Endothelial cell of umbilical vein (primary cell): ENCODE measurements at regions not wholly inside any gene's neighbourhood (a gene's known extent, or its start where the extent isn't known, plus 50 kb on each side); places are given as distances from the start of the nearest gene placed in this dataset.

ENCODE experiments used
- BruUV-seq: library from RNA; stranded (reverse); fragments of 400-500 nt; replicated peaks from 2 replicates; lab custom pipeline; 2021; lab: Mats Ljungman, UMichigan
- CTCF ChIA-PET: fragments of 300-600, 350-600 bp; sonication (Branson Sonifier 250); formaldehyde crosslinking; loops from one replicate; lab custom pipeline; 2021; ENCODE audit warnings: antibody characterized with exemption, inconsistent platforms; lab: Charles Lee
- POLR2A ChIA-PET: fragments of 300-600, 350-600 bp; sonication (Branson Sonifier 250); formaldehyde crosslinking; loops from one replicate; lab custom pipeline; 2021; ENCODE audit warnings: antibody characterized with exemption, inconsistent platforms; lab: Charles Lee
- DNase-seq: peaks from one replicate; pipeline ENCODE4 v3.0.0-alpha.2; 2011; ENCODE audit warnings: low read depth, low spot score
- FAIRE-seq: peaks from 2 replicates; lab custom pipeline; 2011; peaks lifted over from hg19 to GRCh38; lab: Jason Lieb, UNC
- H2AFZ ChIP-seq: 2 replicates; pipeline ENCODE4 v1.6.0; 2012; ENCODE audit warnings: low read depth, low read length, control low read depth, inconsistent platforms
- H3K27ac ChIP-seq: 2 replicates; pipeline ENCODE4 v1.5.1; 2011; ENCODE audit warnings: low read depth, mild to moderate bottlenecking, control low read depth, low read length, moderate library complexity; ENCODE audit not compliant: insufficient read depth
- H3K27me3 ChIP-seq, 2 experiments: 2 replicates each; pipeline versions ENCODE4 v1.6.0 to v1.6.1; 2011; ENCODE audit warnings: low read length in 2 of 2, mixed read lengths in 1 of 2; ENCODE audit not compliant: control insufficient read depth in 2 of 2, insufficient read depth in 2 of 2
- H3K36me3 ChIP-seq, 2 experiments: 2 replicates in 1 of 2; 3 replicates in 1 of 2; pipeline ENCODE4 v1.5.1; 2011; ENCODE audit warnings: low read length in 2 of 2, mild to moderate bottlenecking in 1 of 2, moderate library complexity in 1 of 2; ENCODE audit not compliant: control insufficient read depth in 2 of 2, insufficient read depth in 2 of 2; ENCODE audit errors: extremely low read depth in 1 of 2
- H3K4me1 ChIP-seq: 3 replicates; pipeline ENCODE4 v1.5.1; 2011; ENCODE audit warnings: mild to moderate bottlenecking, low read length; ENCODE audit not compliant: control insufficient read depth, insufficient read depth; ENCODE audit errors: extremely low read depth
- H3K4me2 ChIP-seq: 2 replicates; pipeline ENCODE4 v1.6.1; 2011; ENCODE audit warnings: low read length, control low read depth, mixed read lengths; ENCODE audit not compliant: insufficient read depth
- H3K4me3 ChIP-seq, 3 experiments: fragments of 200-600 bp in 1 of 3; sonication (generic), shearing (Covaris generic) in 1 of 3; replicated peaks in 1 of 3; 2 replicates each; pipeline ENCODE4 v1.5.1; 2011 to 2016; ENCODE audit warnings: control low read depth in 3 of 3, low read length in 3 of 3, mild to moderate bottlenecking in 2 of 3, inconsistent platforms in 1 of 3, low read depth in 1 of 3, moderate library complexity in 1 of 3; ENCODE audit not compliant: insufficient read depth in 1 of 3
- H3K79me2 ChIP-seq: 2 replicates; pipeline ENCODE4 v1.6.0; 2012; ENCODE audit warnings: low read length, inconsistent platforms; ENCODE audit not compliant: control insufficient read depth, insufficient read depth
- H3K9ac ChIP-seq: replicated peaks from 2 replicates; pipeline ENCODE3; 2011; ENCODE audit warnings: low read length, control low read depth; ENCODE audit not compliant: insufficient read depth; ENCODE audit errors: extremely low read depth
- H3K9me1 ChIP-seq: replicated peaks from 3 replicates; pipeline ENCODE4 v1.6.0; 2011; ENCODE audit warnings: mild to moderate bottlenecking, low read length; ENCODE audit not compliant: control insufficient read depth, insufficient read depth; ENCODE audit errors: extremely low read depth
- H3K9me3 ChIP-seq: replicated peaks from 2 replicates; pipeline ENCODE4 v1.5.1; 2012; ENCODE audit warnings: low read length, inconsistent platforms; ENCODE audit not compliant: control insufficient read depth, insufficient read depth
- H4K20me1 ChIP-seq: replicated peaks from 2 replicates; pipeline ENCODE3; 2011; ENCODE audit warnings: mild to moderate bottlenecking, low read length; ENCODE audit not compliant: control insufficient read depth, insufficient read depth; ENCODE audit errors: extremely low read depth
- CTCF ChIP-seq, 2 donors: IDR thresholded peaks; 1 replicate in 1 of 2; 2 replicates in 1 of 2; pipeline ENCODE4 v1.5.1; 2011; ENCODE audit warnings: low read length in 2 of 2, mild to moderate bottlenecking in 2 of 2, moderate library complexity in 2 of 2, control low read depth in 1 of 2, inconsistent platforms in 1 of 2, low read depth in 1 of 2; ENCODE audit not compliant: insufficient read depth in 1 of 2; ENCODE audit errors: extremely low read depth in 1 of 2
- EZH2 ChIP-seq: IDR thresholded peaks from 2 replicates; pipeline ENCODE4 v1.6.1; 2012; ENCODE audit warnings: borderline replicate concordance, low read depth, mild to moderate bottlenecking, moderate library complexity, low read length, inconsistent platforms; ENCODE audit not compliant: severe bottlenecking
- FOS ChIP-seq: IDR thresholded peaks from 2 replicates; pipeline ENCODE4 v1.6.1; 2011; ENCODE audit warnings: mild to moderate bottlenecking, low read length, moderate library complexity, borderline replicate concordance; ENCODE audit not compliant: insufficient read depth
- GATA2 ChIP-seq: IDR thresholded peaks from 2 replicates; pipeline ENCODE4 v1.7.0; 2011; ENCODE audit warnings: low read depth, mild to moderate bottlenecking, moderate library complexity, mixed read lengths, low read length; ENCODE audit not compliant: insufficient read length, insufficient read depth
- JUN ChIP-seq: IDR thresholded peaks from 2 replicates; pipeline ENCODE4 v1.6.1; 2011; ENCODE audit warnings: borderline replicate concordance, low read depth; ENCODE audit not compliant: insufficient read length, insufficient read depth
- MAX ChIP-seq: IDR thresholded peaks from 2 replicates; pipeline ENCODE4 v1.6.1; 2011; ENCODE audit not compliant: insufficient read depth, insufficient read length
- MYC ChIP-seq: IDR thresholded peaks from one replicate; pipeline ENCODE4 v1.6.1; 2011; ENCODE audit warnings: mild to moderate bottlenecking, low read depth, low read length
- POLR2A ChIP-seq: IDR thresholded peaks from 2 replicates; pipeline ENCODE4 v1.6.1; 2012; ENCODE audit warnings: low read depth, mild to moderate bottlenecking, control low read depth, low read length
- POLR2AphosphoS5 ChIP-seq: IDR thresholded peaks from 2 replicates; pipeline ENCODE4 v1.6.1; 2012; ENCODE audit warnings: low read depth, mild to moderate bottlenecking, control low read depth, low read length, moderate library complexity; ENCODE audit not compliant: insufficient read depth
- dilution Hi-C: fragments of 300-500 bp; cut with MboI; formaldehyde crosslinking; loops from one replicate; pipeline ENCODE4 v1.15.0; 2019; ENCODE audit warnings: low sequenced_read_pairs; ENCODE audit not compliant: extremely low pct_ligation_motif_present
- intact Hi-C: fragments of 100-400 bp; cut with micrococcal nuclease; formaldehyde crosslinking; loops from one replicate; pipeline ENCODE4 v1.10.0; 2022

GRCh38 chr1:215360031-215360430 lies 207.1 kb upstream of the KCTD3 start:
- no peaks in the 10 kb centered on the region for H4K20me1 ChIP-seq
- no peaks in the 10 kb centered on the region for H3K36me3 ChIP-seq
- H2AFZ ChIP-seq: no peak overlapping the region
- CTCF ChIA-PET: interaction anchor here (1.4 kb wide), 1 partner anchor 178 kb away, joined by 4 read pairs; no protein-coding TSS in a partner anchor
- H3K79me2 ChIP-seq: no peaks in the 10 kb centered on the region
- H3K9me3 ChIP-seq: no peaks in the 10 kb centered on the region
- POLR2A ChIA-PET: no interaction called here
- no peak for DNase-seq
- intact Hi-C loops (no loop called here), dilution Hi-C loops (no loop called here)
- BruUV-seq: no TSS peak
- H3K9ac ChIP-seq: no peak overlapping the region
- no peak overlapping the region for H3K4me2 ChIP-seq
- H3K4me3 ChIP-seq: no peak overlapping the region
- no peak overlapping the region for H3K27ac ChIP-seq
- no peaks in the 10 kb centered on the region for H3K4me1 ChIP-seq
- no peaks in the 10 kb centered on the region for H3K9me1 ChIP-seq
- TF ChIP-seq MAX (no peak), CTCF (IDR thresholded peaks at IDR 0.05; ENCODE audit: extremely low read depth in 1 of 2, insufficient read depth in 1 of 2, low read depth in 1 of 2, low read length in 2 of 2) (no peak), POLR2A (no peak), POLR2AphosphoS5 (no peak), JUN (no peak), EZH2 (no peak), MYC (no peak), GATA2 (no peak), FOS (no peak)
- H3K27me3 ChIP-seq: no peaks in the 10 kb centered on the region
- no peak for FAIRE-seq
